ENCODE measurements at regions not wholly inside any gene's neighbourhood (a gene's known extent, or its start where the extent isn't known, plus 50 kb on each side); places are given as distances from the start of the nearest gene placed in this dataset.
"Not testable (repeated sequence)": the region's sequence is repeated elsewhere in the genome, so short reads cannot be mapped to it uniquely, and the experiment has no call there.

DNA sequence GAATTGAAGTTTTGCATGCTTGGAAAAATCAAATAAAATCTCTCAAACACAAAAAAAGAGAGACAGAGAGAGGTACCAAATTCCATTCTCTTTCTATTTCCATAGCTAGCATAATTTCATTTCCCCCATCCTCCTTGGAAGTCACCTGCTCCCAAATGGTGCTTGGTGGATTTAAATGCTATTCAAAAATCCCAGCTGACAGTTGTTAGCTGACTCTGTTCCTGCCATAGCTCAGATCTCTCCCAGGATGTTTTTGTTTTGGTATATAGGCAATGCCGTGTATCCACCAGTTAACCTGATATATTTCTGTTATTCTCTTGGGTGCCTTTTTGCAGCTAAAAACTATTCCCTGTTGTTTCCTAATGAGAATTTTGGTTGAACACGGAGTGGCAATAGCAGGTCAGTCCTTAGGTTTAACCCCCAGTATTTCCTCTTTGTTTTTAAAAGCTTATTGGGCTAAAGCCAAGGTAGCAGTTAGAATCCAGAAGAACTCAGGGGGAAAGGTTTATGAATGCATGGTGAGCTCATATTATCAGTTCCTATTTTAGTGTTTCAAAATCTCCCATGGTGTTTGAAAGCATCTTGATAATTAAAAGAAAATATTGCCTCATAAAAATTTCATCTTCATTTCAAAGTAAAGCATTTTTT is 240.0 kb upstream of the GBE1 start:
- no peak for DNase-seq

DNA sequence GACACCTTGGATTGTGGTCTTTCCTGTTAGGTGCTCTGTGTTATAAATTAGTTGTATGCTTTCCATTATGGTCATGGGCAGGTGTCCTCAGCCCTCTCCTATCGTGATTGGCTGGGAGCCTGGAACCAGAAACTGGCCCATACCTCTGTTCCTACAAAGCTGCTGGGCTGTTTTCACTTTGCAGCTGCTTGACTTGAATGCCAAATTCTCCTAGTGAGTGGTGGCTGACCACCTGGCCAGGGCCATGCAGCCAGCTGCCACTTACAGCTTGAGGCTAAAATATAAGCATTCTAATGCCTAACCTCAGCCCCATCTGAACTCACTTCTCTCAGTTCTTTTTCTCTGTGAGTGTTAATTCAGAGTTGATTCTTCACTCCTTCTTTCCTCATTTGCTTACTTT is 239.3 kb upstream of the GBE1 start:
- peak in 1 of 2 experiments; percentile 82 for DNase-seq

DNA sequence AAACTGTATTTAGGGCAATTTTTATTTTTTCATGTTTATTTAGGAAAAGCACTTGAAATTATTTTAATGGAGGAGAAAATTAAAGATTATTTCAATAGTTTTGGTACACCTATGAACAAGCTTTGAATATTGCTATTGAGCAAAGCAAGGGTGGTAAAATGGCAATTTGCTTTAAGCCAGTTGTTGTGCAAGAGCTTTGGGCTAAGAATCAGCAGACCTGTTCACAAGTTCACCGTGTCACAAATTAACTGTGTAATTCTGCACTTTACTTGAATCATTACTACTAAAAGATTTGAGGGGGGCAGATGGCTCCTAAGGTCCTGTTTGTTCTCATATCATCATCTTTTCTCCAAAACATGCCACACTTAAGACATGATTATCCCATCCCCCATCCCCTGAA is 238.9 kb upstream of the GBE1 start:
- no peak for DNase-seq

DNA sequence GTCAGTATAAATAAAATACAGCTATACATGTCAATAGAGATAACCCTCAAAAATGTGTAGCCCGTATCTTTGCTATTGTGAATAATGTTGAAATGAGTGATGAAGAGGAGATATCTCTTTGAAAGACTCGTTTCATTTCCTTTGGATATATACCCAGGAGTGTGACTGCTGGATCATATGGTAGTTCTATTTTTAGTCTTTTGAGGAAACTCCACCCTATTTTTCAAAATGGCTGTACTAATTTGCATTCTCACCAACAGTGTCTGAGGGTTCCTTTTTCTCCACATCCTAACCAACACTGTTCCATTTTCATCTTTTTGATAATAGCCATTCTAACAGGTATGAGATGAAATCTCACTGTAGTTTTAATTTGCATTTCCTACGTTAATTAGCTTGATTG is 237.5 kb upstream of the GBE1 start:
- DNase-seq: no peak

DNA sequence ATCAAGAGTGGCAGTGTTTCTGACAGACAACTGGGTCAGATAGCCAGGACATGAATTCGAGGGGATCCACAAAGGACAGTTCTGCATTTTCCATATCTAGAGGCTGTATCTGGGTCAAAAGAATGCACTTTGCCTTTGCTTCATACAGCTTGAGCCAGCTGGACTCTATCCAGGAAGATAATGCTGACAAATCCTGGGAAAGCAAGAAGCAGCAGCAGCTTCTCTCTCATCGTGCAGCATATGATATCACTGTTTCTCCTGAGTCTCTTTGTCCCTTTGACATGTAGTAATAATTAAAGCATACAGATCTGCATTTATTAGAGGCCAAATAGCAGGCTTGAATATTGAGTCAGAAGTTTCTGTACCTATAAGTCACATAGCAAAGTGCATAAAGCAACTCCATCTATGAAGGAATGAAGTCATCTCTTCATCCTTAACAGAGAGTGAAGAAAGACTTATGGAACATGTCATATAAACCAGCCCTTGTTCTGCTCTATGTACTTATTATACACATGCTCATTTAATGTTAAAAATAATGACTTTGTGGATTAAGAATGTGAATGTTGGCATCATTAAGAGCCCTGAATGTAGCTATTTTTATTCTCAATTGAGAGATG is 236.8 kb upstream of the GBE1 start:
- peak in 1 of 2 experiments; percentile 8 for DNase-seq

DNA sequence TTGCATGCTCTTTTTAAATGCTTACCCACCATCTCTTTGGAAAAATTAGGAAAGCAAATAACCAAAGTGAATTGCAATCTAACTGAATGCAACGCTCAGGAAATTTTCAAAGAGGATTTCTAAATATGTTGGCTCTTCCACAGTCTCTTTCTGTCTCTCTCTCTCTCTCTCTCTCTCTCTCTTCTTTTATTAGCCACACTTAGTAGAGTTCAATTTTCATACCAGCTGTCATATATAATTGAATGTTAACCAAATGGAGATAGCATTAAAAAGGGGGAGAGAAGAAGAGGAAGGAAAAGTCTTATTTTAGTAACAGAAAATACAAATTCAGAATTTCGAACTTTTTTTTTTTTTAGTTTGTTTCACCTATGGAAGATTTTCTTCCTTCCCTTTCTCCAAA is 235.9 kb upstream of the GBE1 start:
- DNase-seq: no peak

DNA sequence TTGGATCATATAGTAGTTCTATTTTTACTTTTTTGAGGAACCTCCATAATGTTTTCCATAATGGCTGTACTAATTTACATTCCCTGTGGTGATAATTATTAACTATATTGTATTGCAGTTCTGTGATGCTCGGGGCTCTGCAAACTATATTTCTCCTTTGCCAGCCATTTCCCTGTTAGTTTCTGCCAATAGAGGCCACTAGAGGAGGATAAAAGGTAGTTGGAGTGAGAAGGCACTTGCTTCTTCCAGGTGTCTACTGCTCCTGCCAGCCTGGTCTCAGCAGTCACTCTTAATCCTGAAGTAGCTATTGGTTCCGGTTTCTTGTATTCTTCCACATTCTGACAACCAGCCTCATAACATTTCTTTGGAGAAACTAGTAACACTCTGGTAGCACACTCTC is 233.9 kb upstream of the GBE1 start:
- no peak for DNase-seq

DNA sequence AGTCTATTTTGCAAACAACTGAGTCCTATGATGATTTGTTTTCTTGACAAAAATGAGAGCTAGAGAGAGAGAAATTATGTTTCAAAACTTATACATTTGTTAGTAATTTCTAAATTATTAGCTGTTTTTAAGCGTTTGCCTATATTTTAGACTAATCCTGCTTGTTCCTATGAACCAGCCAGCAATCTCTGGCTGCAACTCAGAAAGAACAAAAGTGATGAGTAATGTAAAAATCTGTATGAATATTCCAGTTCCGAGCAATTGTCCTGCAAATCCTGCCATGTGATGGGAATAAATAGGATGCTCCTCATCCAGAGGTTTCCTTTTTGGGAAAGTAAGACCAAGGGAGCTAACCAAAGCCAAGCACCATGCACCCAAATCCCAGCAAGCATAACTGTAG is 228.3 kb upstream of the GBE1 start:
- no peak for DNase-seq

DNA sequence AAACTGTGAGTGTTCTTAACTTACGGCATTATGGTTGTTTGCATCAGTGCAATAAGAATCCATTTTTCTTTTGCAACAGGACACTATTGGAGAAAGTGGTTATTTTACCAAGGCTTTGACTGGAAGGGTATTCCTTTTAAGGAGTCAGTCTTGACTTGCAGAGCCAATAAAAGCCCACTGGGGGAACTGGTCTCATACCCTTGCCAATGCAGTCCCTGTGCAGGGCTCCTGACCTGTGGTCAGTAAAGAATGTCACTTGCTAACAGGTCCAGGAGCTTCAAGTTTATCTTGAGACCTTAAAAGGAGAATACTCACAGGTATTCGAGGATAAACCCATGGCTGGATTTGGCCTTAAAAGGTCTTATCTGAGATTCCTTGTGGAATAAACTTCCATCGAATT is 227.8 kb upstream of the GBE1 start:
- DNase-seq: no peak

DNA sequence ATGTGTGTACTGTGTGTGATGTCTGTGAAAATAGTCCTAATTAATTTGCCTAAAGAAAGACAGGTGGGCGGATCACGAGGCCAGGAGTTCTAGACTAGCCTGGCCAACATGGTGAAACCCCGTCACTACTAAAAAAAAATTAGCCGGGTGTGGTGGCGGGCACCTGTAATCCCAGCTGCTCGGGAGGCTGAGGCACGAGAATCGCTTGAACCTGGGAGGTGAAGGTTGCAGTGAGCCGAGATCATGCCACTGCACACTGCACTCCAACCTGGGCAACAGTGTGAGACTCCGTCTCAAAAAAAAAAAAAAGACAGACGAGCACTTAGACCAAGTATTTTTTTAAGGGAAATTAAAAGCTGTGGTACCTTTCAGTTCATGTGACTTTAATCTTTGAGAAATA is 226.0 kb upstream of the GBE1 start:
- not testable (repeated sequence) for DNase-seq

DNA sequence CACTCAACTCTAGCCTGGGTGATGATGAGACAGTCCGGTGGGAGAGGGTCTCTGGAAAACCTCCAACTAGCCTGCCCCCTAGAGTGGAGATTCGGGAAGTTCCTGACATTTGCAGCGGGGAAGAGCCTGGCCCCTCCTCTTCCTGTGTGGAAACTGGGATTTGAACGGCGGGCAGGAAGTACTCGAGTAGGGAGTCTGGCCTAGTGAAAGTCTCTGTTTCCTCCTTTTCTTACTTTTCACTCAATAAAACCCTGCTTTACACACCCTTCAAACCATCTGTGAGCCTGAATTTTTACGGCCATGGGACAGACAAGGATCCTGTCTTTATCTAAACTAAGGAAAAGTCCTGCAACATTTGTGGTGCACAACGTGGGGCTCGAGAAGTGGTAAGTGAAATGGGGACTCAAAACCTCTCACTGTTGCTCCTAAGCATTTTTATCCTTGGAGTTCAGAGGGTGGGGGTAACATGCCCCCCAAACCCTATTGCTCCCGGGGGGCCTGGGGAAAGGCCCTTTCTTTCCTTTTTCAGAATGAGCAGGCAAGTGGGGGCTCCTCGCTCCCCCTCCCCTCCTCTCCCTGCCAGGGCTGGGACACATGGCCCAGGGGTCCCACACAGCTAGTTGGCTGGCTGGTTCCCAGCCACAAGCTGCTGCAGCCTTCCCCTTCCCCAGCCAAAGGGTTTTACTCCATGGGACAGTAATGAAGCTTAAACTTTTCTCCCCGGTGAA is 224.7 kb upstream of the GBE1 start:
- DNase-seq: no peak

DNA sequence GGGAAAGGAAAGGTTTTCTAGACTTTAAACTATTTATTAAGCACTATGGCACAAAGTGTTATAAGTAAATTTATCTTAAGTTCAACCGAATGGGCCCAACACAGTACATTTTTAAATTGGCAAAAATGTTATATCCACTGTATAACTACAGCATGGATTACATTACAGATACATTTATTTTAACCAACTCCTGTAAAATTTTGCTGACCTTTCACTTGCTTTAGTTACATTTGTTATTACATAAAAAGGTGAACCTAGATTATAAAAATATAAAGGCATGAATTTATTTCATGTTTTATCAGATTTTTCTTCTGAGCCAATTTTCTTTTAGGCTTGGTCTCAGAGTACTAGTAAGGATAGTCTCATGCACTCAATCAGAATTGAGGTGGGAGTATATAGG is 221.9 kb upstream of the GBE1 start:
- DNase-seq: no peak

DNA sequence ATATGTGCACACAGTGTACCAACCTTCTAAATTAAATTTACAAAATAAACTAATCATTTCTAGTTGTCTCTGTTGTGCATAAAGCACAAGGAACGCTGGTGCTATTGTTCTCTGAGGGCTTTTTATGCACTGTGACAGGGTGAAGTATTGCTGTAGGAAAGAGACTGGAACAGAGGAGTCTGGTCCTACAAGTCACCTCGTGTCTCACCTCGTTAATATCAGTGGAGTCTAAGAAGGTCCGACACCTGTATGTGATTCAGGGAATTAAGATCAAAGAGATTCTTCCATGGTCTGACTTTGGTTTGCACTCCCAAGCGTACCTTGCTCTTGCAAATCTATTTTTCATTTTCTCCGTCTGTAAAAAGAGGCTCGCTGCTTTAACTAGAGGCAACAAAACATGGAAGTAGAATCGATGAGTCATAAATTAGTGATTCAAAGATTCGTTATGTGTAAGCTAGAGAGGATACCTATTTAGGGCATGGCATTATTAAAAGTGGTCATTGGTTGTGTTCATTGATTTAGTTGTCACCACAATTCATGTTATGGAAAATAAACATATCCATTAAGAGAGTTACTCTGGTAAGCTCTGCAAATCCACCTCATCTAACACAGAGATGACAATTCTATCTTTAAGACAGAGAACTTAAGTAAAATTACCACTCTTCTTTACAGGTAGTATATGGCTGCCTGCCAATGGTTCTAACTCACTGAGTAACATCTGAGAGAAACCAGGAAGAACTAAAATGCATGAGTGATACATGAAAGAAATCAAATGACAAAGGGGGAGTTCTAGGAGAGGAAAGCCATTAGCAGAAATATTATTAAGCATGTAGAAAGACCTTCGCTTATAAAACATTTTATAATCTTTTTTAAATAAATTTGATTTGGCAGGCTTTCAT is 219.4 kb upstream of the GBE1 start:
- DNase-seq: no peak

DNA sequence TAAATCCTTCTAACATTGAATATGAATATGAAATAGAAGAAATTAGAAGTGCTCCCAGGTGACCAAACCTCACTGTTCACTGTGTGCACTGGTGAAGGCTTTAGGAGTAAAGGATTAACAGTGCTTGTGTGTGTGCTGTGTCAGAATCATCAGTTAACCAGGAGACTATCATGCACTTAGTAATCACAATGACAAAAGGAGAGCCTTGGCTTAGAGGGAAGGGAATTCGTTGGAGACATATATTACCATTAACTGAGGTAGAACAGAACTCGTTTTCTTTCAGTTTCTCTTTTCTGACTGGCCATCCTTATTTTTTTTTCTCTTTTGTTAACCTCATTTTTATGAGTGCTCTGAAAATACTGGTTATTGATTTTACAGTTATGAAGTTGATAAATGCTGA is 213.3 kb upstream of the GBE1 start:
- DNase-seq: no peak

DNA sequence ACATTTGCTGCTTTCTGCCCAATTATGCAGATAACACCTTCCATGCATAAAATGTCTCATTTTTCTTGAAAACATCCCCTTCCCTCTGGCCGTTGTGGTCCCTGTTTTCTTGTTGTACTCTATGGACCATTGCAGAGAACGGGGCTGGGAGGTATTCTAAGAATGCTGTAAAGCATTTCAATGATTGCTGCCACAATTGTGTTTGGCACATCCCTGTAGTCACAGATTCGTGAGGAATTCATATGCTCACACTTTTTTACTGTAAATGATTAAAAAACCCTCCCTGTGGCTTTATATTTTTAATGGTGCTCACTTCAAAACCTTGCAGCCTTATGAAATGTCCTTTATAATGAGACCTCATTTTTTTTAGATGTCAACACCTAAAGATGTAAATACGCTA is 207.2 kb upstream of the GBE1 start:
- DNase-seq: no peak

DNA sequence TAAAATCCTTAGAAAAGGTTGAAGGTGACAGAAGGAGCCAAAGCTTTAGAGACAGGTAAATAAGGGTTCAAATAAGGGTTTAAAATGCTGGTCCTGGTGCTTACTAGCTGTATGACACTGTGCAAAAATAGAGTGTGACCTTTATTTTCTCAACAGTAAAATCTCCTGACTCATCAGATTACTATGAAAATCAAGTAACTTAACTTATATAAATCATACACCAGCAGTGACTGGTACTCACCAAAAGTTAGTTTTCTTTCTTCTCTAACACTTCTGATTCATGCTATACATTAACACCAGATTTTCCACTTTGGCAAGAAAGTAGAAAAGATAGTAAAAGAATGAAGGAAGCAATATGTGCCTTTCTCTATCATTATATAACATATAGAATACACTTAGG is 205.9 kb upstream of the GBE1 start:
- DNase-seq: no peak

DNA sequence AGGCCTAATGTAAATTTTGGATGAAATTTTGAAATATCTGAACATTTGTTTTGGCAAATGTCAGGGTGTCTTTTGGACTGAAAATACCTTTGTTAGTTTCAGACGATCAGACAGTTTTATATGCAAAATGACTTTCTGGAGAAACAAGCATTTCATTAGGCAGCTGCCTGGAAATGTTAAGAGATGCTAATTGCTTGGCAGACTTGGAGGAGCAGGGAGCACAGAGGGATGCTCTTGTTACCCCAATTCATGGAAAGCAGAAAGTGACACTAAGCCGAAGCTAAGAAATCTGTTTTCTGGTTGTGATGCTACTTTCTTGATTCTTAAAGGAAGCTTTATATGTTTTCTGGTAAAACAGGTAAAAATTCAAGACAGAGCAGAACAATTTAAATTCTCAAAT is 204.3 kb upstream of the GBE1 start:
- DNase-seq: no peak

DNA sequence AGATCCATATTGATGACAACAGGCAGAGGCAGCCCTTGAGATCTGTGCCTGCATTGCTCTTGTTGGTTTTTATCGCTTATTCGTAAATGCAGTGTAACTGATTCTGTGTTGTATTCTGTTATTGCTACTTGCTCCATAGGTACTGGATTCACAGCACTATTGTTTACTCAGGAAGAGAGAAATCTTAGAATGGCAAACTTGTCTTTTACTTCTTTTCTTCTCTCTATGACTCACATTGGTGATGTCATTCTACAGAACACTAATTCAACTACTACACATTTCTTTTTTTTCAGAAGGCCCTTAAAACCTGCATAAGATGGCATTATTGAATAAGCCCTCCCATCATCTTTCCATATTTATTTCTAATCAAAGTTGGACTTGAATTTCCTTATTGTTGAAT is 201.0 kb upstream of the GBE1 start:
- no peak for DNase-seq

DNA sequence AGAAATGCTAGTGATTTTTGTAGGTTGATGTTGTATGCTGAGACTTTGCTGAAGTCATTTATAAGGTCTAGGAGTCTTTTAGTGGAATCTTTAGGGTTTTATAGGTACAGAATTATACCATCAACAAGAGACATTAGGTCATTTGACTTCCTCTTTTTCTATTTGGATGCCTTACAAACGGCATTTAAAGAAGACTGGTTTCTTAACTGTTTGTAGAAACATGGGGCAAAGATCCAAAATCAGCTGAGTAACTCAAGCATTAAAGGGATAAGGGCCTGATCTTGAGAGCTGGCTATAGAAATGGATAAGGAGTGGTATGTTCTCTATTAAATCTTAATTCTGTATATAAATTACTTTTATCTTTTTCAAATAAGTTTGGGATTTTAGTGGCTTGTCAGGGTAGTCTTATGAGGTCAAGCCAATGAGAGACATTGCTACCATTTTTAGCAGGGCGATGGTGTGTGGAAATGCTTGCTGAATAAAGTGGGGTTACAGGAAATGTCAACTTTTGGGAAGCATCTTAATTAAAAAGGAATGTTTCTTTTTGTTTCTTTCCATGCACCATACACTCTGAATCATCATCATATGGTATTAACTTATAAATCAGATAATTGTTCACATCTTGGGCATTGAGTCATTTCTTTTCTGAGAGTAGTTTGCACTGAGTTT is 197.7 kb upstream of the GBE1 start:
- no peak for DNase-seq

DNA sequence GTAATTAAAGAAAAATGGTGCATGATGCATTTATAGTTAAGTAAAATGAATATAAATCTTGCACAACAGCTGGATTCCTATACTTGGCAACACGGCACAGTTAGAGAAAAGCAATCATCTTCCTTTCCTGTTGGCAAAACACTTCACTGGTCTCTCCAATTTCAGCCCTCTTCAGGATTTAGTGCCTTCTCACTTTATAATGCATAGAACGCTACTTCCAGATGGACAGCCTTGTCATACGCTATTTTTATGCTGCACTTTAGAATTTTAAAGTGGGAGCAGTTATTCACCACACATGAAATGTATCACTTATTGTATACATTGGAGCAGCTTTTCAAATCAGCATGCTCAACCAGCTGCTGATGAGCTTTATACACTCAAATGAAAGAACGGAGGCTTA is 194.4 kb upstream of the GBE1 start:
- no peak for DNase-seq

DNA sequence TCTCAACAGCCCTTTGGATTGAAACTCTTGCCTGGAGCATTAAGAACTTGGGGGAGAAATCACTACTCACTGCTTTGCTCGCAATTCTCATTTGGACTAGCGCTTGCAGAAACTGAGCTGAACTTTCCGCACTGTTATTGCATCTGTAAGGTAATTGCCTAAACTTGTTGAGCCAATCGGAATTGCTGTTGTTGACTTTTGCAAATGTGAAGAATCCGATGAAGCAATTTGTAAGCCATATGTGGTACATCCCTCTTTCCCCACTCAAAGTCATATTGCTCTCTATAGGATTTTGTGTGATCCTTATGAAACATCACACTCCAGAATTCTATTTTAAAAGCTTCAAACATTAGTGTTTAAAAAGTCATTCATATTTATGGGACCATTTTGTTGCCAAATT is 191.7 kb upstream of the GBE1 start:
- no peak for DNase-seq

DNA sequence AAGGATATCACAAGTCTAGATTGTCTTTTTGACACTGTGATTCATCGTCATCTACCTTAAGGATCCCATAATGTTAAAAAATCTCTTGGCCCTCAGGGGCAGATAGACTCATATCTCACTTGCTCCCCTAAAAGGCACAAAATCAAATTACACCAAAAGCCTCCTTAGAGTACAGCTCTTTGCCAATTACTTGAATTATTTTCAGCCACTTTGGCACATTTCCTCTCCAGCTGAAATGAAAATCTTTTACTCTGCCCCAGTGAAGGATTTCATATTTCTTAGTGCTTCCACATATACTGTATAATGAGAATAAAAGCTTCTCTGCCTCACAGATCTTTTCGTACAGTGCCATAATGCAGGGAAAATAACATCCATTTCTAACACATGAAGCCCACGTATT is 190.7 kb upstream of the GBE1 start:
- peak in 1 of 2 experiments; percentile 36 for DNase-seq

DNA sequence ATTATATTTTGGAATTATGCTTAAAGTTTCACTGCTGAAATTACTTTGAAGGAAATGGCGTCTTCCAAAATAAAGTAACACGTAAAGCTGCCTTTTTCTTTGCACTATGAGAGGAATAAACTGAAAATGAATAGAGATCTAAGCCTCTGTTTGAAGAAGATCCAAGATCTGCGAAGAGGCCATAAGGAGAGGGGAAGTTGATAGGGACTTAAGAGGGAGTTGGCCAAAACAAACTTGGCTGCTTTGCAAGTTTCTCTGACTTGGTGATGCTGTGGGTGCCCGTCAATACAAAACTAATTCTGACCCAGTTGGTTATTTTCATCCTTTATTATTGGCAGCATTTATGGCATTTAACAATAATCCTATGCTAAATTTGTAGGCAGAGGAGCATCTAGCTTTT is 190.2 kb upstream of the GBE1 start:
- peak in 1 of 2 experiments; percentile 36 for DNase-seq
